ENCODE measurements at regions not wholly inside any gene's neighbourhood (a gene's known extent, or its start where the extent isn't known, plus 50 kb on each side); places are given as distances from the start of the nearest gene placed in this dataset.
"Not testable (repeated sequence)": the region's sequence is repeated elsewhere in the genome, so short reads cannot be mapped to it uniquely, and the experiment has no call there.

DNA sequence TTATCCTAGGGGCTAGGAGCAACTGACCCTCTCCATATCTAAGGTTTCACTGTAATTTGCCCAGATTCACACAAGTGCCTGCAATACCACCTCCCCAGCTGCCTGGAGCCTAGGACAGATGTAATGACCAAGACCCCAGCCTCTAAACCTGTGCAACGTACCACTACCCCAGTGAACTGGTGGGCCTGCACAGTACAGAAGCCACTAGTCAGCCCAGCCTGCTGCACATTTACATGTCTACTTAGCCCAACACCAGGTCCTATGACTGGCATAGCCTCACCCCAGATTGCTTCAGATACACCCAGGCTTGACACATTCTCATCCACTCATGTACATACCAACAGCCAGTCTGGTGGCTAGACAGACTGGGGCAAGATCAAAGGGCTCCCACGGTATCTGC, 1336.6 kb downstream of the BRINP3 start:
- no peak for DNase-seq

DNA sequence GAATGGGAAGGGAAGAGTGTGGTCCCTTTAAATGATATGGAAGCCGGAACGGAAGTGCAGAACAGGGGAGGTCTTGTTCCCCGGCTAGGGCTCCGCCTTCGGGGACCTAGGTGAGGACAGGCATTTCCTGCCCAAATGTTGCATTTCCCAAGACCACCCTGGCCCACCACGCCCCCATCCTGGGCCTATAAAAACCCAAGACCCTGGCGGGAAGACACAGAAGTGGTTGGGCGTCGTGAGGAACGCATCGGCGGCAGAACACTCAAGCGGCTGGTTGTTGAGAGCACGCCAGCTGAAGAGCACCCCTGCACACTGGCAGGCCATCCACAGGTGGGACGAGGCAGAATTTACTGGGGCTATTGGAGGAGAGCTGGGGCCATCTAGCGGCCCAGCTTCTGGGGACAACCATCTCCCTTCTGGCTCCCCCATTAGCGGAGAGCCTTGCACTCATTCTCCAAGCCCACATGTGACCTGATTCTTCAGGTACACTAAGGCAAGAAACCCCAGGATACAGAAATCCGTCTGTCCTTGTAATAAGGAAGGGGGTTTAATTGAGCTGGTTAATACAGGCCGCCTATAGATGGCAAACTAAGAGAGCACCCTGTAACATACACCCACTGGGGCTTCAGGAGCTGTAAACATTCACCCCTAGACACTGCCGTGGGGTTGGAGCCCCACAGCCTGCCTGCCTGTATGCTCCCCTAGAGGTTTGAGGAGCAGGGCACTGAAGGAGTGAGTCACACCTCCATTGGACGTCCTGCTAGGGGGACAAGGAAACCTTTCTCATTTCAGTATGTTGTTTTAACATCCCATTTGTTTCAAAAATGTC, 1327.9 kb downstream of the BRINP3 start:
- DNase-seq, result no peak

DNA sequence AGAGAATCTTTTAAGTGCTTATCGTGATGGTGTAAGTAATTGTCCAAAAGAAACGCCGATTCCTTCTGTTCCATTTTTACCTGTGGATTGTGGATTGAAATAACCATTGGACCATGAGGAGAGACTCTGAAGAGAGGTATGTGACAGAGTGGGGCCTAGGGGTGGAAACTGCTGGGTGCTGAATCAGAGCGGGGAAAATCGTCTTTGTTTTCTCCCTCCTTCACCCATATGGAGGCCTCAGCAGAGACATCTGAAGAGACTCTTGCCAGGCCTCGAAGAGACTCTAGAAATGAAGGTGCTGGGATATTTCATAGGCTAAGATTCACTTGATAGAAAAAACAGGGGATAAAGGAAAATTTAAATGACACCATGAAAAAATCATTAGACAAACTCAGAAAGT, 1327.0 kb downstream of the BRINP3 start:
- DNase-seq, result no peak

DNA sequence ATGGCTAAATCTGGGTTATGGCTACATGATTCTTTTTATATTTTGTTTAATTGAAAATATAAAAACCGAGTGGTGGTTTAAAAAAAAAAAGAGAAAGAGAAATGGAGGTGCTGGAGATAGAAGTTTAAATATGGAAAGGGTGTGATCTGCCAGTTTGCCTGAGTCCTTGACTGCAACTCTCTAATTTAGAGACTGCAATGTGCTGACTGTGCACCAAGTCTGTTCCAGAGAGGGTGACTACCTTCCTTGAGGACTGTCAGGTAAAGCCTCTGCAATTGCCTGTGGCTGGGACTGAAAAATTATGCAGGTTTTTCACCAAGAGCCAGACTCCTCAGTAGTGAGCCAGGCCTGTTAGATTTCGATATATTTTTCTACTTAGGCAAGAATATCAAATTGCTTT, 1326.3 kb downstream of the BRINP3 start:
- DNase-seq, result no peak

DNA sequence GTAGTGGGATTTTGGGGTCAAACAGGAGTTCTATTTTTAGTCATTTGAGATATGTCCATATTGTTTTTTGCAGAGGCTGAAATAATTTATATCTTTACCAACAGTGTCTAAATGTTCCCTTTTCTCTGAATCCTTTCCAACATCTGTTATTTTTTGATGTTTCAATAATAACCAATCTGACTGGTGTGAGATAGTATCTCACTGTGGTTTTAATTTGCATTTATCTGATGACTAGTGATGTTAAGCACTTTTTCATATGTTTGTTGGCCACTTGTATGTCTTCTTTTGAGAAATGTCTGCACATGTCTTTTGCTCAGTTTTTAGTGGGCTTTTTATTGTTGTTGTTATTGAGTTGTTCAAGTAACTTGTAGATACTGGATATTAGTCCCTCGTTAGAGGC, 1325.0 kb downstream of the BRINP3 start:
- no peak for DNase-seq

DNA sequence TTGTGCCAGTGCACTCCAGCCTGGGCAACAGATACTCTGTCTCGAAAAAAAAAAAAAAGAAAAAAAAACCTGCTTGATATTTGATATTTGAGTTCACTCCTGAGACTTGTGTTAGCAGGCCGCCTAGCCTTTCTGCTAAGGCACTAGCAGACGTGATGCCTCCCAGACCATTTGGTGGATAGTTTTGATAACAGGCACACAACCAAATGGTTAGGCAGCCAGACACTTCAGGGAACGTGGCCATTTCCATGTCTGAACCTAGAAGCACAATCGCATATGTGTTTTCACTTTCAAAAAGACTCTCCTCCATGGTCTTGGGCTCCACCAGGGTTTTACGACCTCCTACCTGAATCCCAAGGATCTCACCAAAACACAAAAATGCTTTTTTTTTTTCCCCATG, 1319.5 kb downstream of the BRINP3 start:
- no peak for DNase-seq

DNA sequence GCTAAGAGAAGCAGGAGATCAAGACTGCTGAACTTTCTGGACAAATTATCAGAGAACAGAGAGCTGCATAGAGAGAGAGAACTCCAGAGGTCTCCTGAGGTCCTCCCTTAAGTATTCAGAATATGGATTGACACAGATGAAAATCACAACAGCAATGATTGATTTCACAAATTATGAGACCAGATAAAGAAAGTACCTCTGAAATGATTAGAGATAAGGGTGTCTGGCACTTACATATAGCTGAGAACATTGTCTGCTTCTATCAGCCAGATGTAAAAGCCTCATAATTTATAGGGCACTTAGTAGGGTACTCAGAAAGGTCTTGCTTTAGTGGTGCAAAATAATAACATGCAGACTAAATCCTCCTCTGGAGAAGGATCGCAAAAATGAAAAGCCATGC, 1301.8 kb downstream of the BRINP3 start:
- no peak for DNase-seq

DNA sequence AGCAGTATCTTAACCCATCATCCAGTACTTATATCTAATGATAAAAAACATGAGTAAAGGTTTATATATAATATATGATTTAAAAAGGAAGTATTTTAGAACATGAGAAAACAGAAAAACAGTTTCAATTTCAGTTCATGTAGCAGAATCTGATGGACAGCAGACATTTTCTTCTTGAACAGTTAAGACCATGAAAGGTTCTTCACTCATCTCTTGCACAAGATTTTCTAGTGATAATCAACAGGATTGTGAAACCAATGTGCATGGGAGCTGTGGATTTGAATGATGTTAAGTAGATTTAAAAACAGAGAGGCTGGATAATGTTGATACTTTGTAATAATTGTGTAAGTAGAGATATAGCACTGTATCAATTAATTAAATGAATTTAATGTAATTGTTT, 1297.6 kb downstream of the BRINP3 start:
- DNase-seq, result no peak

DNA sequence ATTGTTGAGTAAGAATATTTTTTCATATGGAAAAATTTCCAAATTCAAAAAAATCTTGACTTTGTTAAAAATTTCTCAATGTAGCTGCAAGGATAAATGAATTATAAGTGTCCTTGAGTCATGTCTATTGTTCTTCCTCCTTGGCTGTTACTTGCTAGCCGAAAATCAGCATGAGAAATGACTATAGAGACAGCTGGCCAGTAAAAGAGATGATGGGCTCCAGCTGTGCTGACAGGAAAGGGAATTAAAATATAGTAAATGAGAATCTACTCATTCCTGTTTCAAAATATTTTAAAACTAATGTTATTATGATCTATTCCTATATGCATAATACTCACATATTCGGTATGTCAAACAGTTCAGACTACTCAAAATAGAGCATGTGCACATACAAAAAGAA, 1292.6 kb downstream of the BRINP3 start:
- DNase-seq, result no peak

DNA sequence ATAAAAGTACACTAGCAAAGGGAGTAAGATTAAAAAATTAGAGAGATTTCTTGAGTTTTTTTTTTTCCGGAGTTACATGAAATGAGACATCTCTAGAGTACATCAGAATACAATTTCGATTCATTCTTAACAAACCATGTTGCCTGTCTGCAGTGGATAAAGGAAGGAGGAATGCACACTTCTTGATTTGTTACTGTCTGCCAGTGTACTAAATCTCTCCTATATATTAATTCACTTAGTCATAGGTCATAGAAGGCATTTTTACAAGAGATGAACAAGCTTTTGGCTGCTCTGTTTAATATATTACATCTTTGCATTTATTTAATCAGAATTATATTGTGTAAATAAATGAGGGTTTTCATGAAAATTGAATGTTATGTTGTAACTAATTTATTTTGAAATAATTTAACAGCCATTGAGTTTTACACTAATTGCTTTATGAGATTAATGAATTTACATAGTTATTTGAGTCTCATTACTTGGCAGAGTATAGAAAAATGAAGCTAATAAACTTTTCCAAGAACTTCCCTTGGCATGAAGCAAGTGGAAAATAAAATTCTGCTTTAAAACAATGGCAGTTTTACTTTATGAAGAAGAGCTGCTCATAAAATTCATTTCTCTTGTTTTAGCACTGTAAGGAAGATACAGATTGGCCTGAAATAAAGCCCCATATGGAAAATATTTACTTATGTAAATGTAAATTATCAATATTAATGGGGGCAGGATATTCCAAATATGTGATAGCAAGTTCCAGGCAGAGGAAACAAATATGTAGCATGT, 1284.7 kb downstream of the BRINP3 start:
- no peak for DNase-seq

DNA sequence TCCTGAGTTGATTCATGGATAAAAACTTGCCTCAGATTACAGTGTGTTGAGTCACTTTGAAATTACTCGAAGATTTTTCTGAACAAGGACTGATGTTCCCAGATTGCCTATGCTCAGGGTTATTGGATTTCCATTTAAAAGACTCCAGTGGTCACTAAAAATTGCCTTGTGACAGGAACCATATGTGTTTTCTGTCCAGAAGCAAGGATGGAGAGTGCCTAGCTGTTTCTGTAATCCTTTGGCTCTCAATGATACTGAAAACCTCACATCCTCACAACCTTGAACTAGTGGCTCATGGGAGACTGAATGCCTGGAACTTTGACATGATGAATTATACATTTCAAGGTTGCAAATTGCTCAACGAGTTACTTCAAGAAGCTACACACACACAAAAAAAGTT, 1271.8 kb downstream of the BRINP3 start:
- DNase-seq, result no peak

DNA sequence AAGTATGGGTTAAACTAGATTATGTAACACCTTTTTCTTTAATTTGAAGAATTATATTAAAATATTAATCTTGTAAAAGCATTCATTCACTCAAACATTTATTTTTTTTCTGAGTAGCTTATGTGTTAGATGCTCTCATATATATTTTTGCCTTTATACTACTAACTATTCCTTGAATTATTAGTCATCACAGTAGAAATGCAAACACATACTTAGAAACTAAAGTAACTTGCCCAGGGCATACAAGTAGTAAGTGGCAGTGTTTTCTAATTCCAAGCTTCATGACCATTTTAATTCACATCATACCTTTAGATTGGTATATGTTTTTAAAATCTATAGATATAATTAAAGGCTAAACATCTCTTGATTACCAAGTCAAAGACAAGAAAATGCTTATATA, 1271.0 kb downstream of the BRINP3 start:
- DNase-seq, result no peak

DNA sequence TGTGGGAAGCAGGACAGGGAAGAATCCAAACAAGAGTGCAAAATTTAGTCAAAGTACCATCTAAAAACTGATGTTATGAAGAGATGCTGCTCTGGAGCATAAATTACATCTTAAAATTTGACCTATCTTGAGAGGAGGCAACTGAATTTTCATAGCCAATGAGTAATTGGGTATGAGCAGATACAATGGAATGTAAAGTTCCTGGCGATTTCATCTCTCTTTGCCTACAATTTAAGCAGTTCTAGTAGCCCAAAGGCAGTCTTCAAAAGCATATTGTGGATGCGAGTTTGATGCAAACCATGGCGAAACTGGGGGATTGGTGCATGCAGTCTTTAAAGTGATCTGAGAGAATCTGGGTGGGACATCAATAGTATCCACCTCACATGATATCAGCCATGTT, 1265.9 kb downstream of the BRINP3 start:
- no peak for DNase-seq

DNA sequence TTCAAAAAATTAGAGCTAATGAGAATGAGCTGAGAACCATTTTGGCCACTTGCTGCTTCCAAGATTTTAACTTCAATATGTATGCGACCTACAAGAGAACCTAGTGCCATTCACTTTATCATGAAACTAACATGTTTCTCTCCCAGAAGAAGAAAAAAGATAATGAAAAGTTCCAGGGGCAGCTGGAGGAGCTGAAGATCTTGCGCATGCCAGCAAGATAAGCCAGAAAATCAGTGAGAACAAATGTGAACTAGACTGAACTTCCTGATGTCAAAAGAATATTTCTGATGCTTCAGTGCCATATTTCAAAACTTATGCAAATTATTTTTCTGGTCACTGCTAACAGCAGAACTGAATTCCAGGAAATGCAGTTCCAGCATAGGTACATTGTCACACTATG, 1265.1 kb downstream of the BRINP3 start:
- DNase-seq, result no peak

DNA sequence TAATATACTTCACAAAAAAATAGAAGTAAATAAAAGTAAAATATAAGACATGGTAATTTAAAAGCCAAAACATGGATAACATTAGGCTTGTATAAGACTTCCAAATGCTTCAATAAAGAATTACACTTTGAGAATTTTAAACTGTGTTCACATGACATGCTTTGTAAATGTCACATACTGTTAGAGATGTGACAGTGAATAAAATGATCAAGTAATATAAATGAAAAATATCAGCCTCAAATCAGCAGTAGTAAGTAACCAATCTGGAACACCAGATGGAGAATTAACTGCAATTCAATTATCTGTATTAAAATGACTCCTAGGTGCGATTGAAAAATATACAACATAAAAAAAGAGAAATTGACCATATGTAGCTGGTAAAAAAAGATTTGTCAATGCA, 1260.8 kb downstream of the BRINP3 start:
- DNase-seq, result no peak

DNA sequence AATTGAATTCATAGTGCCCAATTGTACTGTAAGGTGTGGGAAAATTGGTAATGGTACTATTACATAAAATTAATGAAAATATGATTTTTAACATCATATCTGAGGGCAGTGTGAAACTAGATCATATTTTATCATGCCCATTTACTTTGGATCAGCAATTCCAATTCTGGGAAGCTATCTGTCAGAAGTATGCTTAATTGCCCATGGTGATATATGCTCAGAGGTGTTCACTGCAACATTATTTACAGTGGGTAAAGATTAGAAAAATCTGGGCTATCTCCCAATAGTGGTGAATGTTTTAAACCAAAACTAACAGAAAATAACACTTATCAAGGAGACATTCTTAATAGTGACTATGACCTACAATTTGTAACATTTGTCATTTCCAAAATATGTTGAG, 1260.0 kb downstream of the BRINP3 start:
- no peak for DNase-seq

DNA sequence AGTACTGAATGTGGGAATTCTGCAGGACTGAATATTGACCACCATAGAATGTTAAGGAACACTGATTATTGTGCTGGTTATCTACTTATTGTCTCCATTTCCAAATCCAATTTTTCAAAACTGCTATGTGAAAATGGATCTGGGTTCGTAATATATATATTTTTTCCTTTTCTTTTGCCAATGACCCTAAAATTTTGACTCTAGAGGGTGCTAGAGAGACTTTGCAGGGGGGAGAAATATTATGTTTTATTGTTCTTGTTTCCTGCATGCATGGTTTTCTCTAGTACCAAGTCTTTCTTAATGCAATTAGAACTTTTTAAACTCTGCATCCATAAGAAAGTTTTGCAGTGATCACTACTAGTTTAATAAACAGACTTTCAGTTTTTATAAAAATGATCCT, 1256.9 kb downstream of the BRINP3 start:
- no peak for DNase-seq

DNA sequence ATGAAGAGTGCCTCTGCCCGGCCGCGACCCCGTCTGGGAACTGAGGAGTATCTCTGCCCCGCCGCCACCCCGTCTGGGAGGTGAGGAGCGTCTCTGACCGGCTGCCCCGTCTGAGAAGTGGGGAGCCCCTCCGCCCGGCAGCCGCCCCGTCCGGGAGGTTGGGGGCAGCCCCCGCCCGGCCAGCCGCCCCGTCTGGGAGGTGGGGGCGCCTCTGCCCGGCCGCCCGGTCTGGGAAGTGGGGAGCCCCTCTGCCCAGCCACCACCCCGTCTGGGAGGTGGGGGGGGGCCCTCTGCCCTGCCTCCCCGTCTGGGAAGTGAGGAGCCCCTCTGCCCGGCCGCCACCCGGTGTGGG, 1251.9 kb downstream of the BRINP3 start:
- DNase-seq, result not testable (repeated sequence)

DNA sequence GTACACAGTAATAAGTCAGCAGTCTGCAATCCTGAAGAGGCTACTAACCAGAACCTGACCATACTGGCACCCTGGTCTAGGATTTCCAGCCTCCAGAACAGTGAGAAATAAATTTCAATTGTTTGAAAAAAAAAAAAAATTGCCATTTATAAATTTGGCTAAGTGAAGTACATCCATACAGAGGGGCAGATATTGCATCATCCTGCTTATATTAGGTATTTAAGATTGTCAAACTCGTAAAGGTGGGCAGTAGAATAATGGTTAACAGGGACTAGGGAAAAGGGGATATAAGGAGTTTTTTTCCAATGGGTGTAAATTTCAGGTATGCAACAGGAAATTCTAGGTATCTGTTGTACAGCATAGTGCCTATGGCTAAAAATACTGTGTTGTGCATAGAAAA, 1250.9 kb downstream of the BRINP3 start:
- DNase-seq, result no peak

DNA sequence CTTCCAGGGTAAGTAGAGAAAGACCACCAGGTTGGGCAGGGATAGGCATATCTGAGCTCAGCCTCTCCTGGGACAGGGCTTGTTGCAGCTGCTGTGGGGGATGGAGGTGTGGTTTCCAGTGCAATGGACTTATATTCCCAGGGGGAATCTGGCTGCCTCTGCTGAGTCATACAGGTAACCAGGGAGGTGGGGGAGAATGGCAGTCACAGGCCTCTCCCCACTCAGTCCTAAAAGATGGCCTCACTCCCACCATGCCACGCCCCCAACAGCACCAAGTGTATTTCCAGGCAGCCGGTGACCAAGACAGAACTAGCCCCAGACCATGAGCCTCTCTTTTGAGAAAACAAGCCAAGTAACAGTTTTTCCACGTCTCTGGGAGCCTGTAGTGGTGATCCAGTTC, 1240.7 kb downstream of the BRINP3 start:
- DNase-seq, result no peak

DNA sequence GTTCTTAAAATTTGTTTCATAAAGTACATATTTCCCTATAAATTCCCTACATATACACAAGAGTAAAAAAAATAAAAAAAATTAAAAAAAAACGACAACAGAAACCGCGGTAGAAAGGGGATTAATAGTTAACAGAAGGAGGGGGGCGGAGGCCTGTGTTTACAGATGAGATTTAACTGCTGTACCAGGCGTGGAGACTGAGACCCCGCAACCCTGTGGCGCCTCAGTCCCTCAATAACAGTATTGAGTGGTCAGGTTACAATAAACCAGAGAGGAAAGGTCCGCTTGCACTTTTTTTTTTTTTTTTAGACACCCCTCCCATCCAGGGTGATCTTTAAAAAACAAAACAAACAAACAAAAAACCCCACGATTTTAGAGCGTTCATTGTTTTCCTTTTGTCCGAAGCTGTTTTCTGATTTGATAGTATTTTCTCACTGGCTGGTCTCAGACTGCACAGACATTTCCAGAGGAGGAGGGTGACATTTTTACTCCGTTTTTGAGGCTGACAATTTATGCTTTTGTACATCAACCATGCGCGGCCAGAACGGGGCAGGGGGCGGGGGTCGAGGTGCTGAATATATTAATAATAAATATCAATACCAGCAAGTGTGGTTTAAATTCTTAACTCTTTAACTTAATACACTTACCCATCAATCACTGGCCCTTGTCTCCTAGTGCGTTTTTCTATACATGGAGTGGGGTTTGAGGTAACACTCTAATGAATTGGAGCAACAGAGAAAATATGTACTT, 1223.9 kb downstream of the BRINP3 start:
- no peak for DNase-seq

DNA sequence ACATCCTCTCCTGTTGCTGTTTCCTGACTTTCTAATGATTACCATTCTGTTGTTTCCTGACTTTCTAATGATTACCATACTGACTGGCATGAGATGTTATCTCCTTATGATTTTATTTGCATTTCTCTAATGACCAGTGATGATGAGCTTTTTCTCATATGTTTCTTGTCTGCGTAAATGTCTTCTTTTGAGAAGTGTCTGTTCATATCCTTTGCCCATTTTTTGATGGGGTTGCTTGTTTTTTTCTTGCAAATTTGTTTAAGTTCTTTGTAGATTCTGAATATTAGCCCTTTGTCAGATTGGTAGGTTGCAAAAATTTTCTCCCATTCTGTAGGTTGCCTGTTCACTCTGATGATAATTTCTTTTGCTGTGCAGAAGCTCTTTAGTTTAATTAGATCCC, 1216.5 kb downstream of the BRINP3 start:
- not testable (repeated sequence) for DNase-seq

DNA sequence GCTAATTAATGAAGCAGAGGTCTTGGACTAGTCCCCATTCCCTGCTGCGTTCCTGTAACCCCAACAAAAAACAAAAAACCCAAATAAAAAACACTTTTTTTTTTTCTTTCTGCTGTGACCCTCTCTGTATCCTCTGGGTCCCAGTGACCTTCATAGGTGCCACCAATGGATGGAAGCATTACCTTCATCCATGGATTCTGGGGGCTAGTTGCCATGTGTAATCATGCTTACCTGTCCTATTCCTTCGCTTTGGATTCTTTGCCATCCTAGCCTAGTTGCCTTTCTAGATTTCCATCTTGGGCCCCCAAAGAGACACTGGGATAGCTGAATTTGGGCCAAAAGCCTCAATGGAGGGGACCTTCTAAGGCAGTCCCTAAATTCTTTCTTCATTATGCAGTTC, 1208.7 kb downstream of the BRINP3 start:
- DNase-seq, result peak in 1 of 4 experiments; percentile 1

DNA sequence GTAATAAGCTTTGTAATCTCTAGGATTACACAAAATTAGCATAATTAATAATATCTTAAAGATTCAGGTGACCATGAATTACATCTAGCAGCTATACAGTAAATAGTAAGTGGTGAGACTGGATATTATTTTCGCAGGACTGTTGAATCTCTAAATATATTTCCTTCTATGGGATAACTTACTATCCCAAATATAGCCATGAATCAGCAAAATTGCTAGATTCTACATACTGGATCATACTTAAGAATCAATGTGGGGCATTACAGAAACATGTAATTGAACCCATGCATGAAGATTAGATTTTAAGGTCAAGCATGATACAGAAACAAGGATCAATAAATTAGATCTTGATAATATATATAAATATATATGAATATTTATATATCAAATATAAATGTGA, 1203.4 kb downstream of the BRINP3 start:
- DNase-seq, result no peak

All from suppressor macrophage (primary cell).